A673 (cell line): ENCODE measurements at regions not wholly inside any gene's neighbourhood (a gene's known extent, or its start where the extent isn't known, plus 50 kb on each side); places are given as distances from the start of the nearest gene placed in this dataset.

Source experiments
- BruUV-seq: library from RNA; stranded (reverse); fragments of 400-500 nt; replicated peaks from 2 replicates; lab custom pipeline; 2021; lab: Mats Ljungman, UMichigan
- CTCF ChIA-PET: fragments of 300-600 bp; sonication (Branson Sonifier 250); formaldehyde crosslinking; loops from one replicate; lab custom pipeline; 2022; ENCODE audit warnings: antibody characterized with exemption; lab: Charles Lee
- POLR2A ChIA-PET: fragments of 300-600 bp; sonication (Branson Sonifier 250); formaldehyde crosslinking; loops from one replicate; lab custom pipeline; 2022; ENCODE audit warnings: antibody characterized with exemption; ENCODE audit not compliant: low non-redundant PET; lab: Charles Lee
- DNase-seq: peaks from one replicate; pipeline ENCODE4 v3.0.0-alpha.2; 2015; ENCODE audit warnings: low spot score
- H3K27ac ChIP-seq: fragments of 200-600 bp; sonication (generic); 2 replicates; pipeline ENCODE4 v1.5.1; 2016; ENCODE audit warnings: mixed run types, low read depth, mild to moderate bottlenecking, mixed read lengths, antibody characterized with exemption, low read length; ENCODE audit not compliant: poor library complexity, severe bottlenecking
- H3K27me3 ChIP-seq: fragments of 200-600 bp; sonication (generic); replicated peaks from 2 replicates; pipeline ENCODE4 v1.6.1; 2017; ENCODE audit warnings: mixed run types, low read depth, mild to moderate bottlenecking, mixed read lengths, antibody characterized with exemption, low read length; ENCODE audit not compliant: insufficient read depth, poor library complexity
- H3K36me3 ChIP-seq: fragments of 200-600 bp; sonication (generic); 2 replicates; pipeline ENCODE4 v1.6.1; 2016; ENCODE audit warnings: mixed run types, mild to moderate bottlenecking, mixed read lengths, antibody characterized with exemption, low read length; ENCODE audit not compliant: insufficient read depth, poor library complexity, severe bottlenecking
- H3K4me1 ChIP-seq: fragments of 200-600 bp; sonication (generic); 2 replicates; pipeline ENCODE4 v1.6.1; 2017; ENCODE audit warnings: mixed run types, mild to moderate bottlenecking, mixed read lengths, antibody characterized with exemption, low read length; ENCODE audit not compliant: insufficient read depth, poor library complexity, severe bottlenecking
- H3K4me3 ChIP-seq: fragments of 200-600 bp; sonication (generic); 2 replicates; pipeline ENCODE4 v1.5.1; 2016; ENCODE audit warnings: low read depth, mixed run types, mild to moderate bottlenecking, mixed read lengths, low read length; ENCODE audit not compliant: poor library complexity, severe bottlenecking
- H3K9me3 ChIP-seq: fragments of 200-600 bp; sonication (generic); 2 replicates; pipeline ENCODE4 v1.6.1; 2016; ENCODE audit warnings: mixed run types, low read depth, mild to moderate bottlenecking, mixed read lengths, antibody characterized with exemption, low read length; ENCODE audit not compliant: poor library complexity, severe bottlenecking
- CTCF ChIP-seq: fragments of 300-800, 200-600 bp; sonication (generic); conservative IDR thresholded peaks from 2 replicates; pipeline ENCODE4 v1.5.1; 2017; ENCODE audit warnings: low read depth, mild to moderate bottlenecking, antibody characterized with exemption, low read length, moderate library complexity, mixed read lengths
- EZH2 ChIP-seq: fragments of 200-600 bp; sonication (generic); IDR thresholded peaks from 2 replicates; pipeline ENCODE4 v1.6.1; 2017; ENCODE audit warnings: borderline replicate concordance, low read depth, mild to moderate bottlenecking, mixed read lengths, antibody characterized with exemption, low read length; ENCODE audit not compliant: poor library complexity, severe bottlenecking
- intact Hi-C: fragments of 100-400 bp; cut with micrococcal nuclease; formaldehyde crosslinking; loops from one replicate; pipeline ENCODE4 v1.10.0; 2022; ENCODE audit not compliant: unreplicated experiment

- intact Hi-C loops, result no loop called here
Measured at GRCh38 chr14:81938341-81938740, 404.7 kb upstream of the SEL1L start.

GRCh38 chr14:81940651-81941050 is 407.0 kb upstream of the SEL1L start:
- BruUV-seq, result no TSS peak
- CTCF ChIA-PET, result no interaction called here

More at GRCh38 chr14:81938341-81938740, 404.7 kb upstream of the SEL1L start:
- Histone ChIP-seq H3K36me3 (no peaks in the 10 kb centered on the region), H3K9me3 (no peaks in the 10 kb centered on the region), H3K27me3 (no peaks in the 10 kb centered on the region), H3K4me3 (no peak overlapping the region), H3K27ac (no peak overlapping the region), H3K4me1 (peaks cover 16% of the 10 kb centered on the region)
- CTCF ChIA-PET, result interaction anchor here (0.6 kb wide), 1 partner anchor 517 kb away, joined by 3 read pairs; no protein-coding TSS in a partner anchor
- no peak for TF ChIP-seq CTCF
- TF ChIP-seq EZH2, result no peak
- POLR2A ChIA-PET, result no interaction called here
- no peak for DNase-seq
- BruUV-seq, result no TSS peak

GRCh38 chr14:81942071-81942470 is 408.4 kb upstream of the SEL1L start:
- CTCF ChIA-PET, result no interaction called here
- Histone ChIP-seq H3K9me3 (no peaks in the 10 kb centered on the region), H3K27me3 (no peaks in the 10 kb centered on the region), H3K27ac (no peak overlapping the region), H3K4me1 (peaks cover 16% of the 10 kb centered on the region), H3K36me3 (no peaks in the 10 kb centered on the region), H3K4me3 (no peak overlapping the region)
- intact Hi-C loops, result no loop called here
- no TSS peak for BruUV-seq
- TF ChIP-seq CTCF, result no peak
- no peak for DNase-seq
- POLR2A ChIA-PET, result no interaction called here

More at GRCh38 chr14:81940651-81941050, 407.0 kb upstream of the SEL1L start:
- intact Hi-C loops, result no loop called here
- H3K27me3 ChIP-seq, result no peaks in the 10 kb centered on the region
- DNase-seq, result peak; percentile 75
- POLR2A ChIA-PET, result no interaction called here
- no peak overlapping the region for H3K27ac ChIP-seq
- H3K4me3 ChIP-seq, result no peak overlapping the region
- peaks cover 16% of the 10 kb centered on the region for H3K4me1 ChIP-seq
- TF ChIP-seq CTCF (no peak), EZH2 (no peak)
- no peaks in the 10 kb centered on the region for H3K9me3 ChIP-seq
- H3K36me3 ChIP-seq, result no peaks in the 10 kb centered on the region
